Natural killer cell (primary cell): ENCODE measurements at regions not wholly inside any gene's neighbourhood (a gene's known extent, or its start where the extent isn't known, plus 50 kb on each side); places are given as distances from the start of the nearest gene placed in this dataset.

ENCODE experiments used
- ATAC-seq, 3 donors: fragments of 150-1000 bp in 2 of 3; fragments of 200-7000 bp in 1 of 3; cut with Tn5 transposase; 1 replicate in 1 of 3; 2 replicates in 2 of 3; pipeline ENCODE4 v1.10.0; 2021; ENCODE audit warnings: mild to moderate bottlenecking in 2 of 3, moderate library complexity in 2 of 3
- DNase-seq, 2 donors: peaks; one replicate each; pipeline versions ENCODE4 v3.0.0 to v3.0.0-alpha.2; 2013 to 2021; ENCODE audit warnings: mixed read lengths in 1 of 2
- H3K27ac ChIP-seq: one replicate; pipeline ENCODE4 v1.5.1; 2013; ENCODE audit warnings: mild to moderate bottlenecking, low read length
- H3K27me3 ChIP-seq: one replicate; pipeline ENCODE4 v1.6.1; 2013; ENCODE audit warnings: low read length; ENCODE audit not compliant: control insufficient read depth, insufficient read depth
- H3K36me3 ChIP-seq: one replicate; pipeline ENCODE4 v1.6.1; 2013; ENCODE audit warnings: low read length; ENCODE audit not compliant: control insufficient read depth, insufficient read depth
- H3K4me1 ChIP-seq: one replicate; pipeline ENCODE4 v1.6.1; 2013; ENCODE audit warnings: low read length; ENCODE audit not compliant: control insufficient read depth, insufficient read depth
- H3K4me3 ChIP-seq: one replicate; pipeline ENCODE4 v1.5.1; 2013; ENCODE audit warnings: low read length
- H3K9me3 ChIP-seq: one replicate; pipeline ENCODE4 v1.6.1; 2013; ENCODE audit warnings: low read length; ENCODE audit not compliant: control insufficient read depth, insufficient read depth
- H3K27ac Mint-ChIP-seq, 2 donors: one replicate each; pipeline ENCODE4 v1.8.0; 2022; ENCODE audit warnings: mild to moderate bottlenecking in 2 of 2, mixed read lengths in 2 of 2, moderate library complexity in 1 of 2
- H3K27me3 Mint-ChIP-seq, 2 donors: one replicate each; pipeline ENCODE4 v1.8.0; 2022; ENCODE audit warnings: low read depth in 2 of 2, mixed read lengths in 2 of 2
- H3K36me3 Mint-ChIP-seq: one replicate; pipeline ENCODE4 v1.8.0; 2022; ENCODE audit warnings: mixed read lengths
- H3K4me1 Mint-ChIP-seq, 2 donors: one replicate each; pipeline ENCODE4 v1.8.0; 2022; ENCODE audit warnings: mixed read lengths in 2 of 2
- H3K4me3 Mint-ChIP-seq: one replicate; pipeline ENCODE4 v1.8.0; 2022; ENCODE audit warnings: mild to moderate bottlenecking, moderate library complexity, mixed read lengths
- H3K9me3 Mint-ChIP-seq, 2 donors: one replicate each; pipeline ENCODE4 v1.8.0; 2022; ENCODE audit warnings: mixed read lengths in 2 of 2
- WGBS: methylation state at CpG from one replicate; pipeline ENCODE4 v1.1.7; 2013; ENCODE audit warnings: missing lambda C conversion rate; ENCODE audit not compliant: insufficient coverage; 5-methylcytosine and 5-hydroxymethylcytosine counted together
- intact Hi-C: fragments of 100-400 bp; cut with micrococcal nuclease; formaldehyde crosslinking; loops from one replicate; pipeline ENCODE4 v1.14.2; 2022
- TF ChIP-seq, protein P1 (sequence below): fragments of 200-600 bp; IDR thresholded peaks from one replicate; pipeline ENCODE4 v1.8.0; 2022; ENCODE audit warnings: antibody characterized with exemption

DNA sequence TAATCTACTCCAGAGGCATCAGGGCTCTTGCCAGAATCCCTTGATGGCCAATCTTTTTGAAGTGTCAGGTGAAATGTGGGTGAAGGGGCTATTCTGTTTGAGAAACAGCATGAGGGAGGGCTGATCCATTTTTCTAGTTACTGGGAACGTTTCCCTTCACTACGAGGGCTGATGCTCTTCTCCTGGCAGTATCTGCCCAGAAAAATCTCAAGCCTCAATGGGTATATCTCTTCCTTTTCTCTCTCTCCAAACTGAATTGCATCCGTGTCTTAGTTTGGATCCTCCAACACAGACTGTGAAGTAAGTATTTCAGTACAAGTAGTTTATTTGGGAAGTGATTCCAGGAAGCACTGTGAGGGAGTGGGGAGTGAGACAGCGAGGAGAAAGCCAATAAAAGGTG lies 113.0 kb upstream of the NAV2 start:
- no peaks in the 10 kb centered on the region for H3K27me3 ChIP-seq
- H3K9me3 ChIP-seq, result no peaks in the 10 kb centered on the region
- TF ChIP-seq, protein P1, sequence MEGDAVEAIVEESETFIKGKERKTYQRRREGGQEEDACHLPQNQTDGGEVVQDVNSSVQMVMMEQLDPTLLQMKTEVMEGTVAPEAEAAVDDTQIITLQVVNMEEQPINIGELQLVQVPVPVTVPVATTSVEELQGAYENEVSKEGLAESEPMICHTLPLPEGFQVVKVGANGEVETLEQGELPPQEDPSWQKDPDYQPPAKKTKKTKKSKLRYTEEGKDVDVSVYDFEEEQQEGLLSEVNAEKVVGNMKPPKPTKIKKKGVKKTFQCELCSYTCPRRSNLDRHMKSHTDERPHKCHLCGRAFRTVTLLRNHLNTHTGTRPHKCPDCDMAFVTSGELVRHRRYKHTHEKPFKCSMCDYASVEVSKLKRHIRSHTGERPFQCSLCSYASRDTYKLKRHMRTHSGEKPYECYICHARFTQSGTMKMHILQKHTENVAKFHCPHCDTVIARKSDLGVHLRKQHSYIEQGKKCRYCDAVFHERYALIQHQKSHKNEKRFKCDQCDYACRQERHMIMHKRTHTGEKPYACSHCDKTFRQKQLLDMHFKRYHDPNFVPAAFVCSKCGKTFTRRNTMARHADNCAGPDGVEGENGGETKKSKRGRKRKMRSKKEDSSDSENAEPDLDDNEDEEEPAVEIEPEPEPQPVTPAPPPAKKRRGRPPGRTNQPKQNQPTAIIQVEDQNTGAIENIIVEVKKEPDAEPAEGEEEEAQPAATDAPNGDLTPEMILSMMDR, result no peak
- no peak overlapping the region for H3K27ac ChIP-seq
- Mint-ChIP-seq H3K4me1 (no peaks in the 10 kb centered on the region), H3K4me3 (no peak overlapping the region), H3K27ac (no peak overlapping the region), H3K36me3 (no peaks in the 10 kb centered on the region), H3K27me3 (peaks cover 18 to 19% of the 10 kb centered on the region in 2 donors), H3K9me3 (no peaks in the 10 kb centered on the region)
- no peaks in the 10 kb centered on the region for H3K36me3 ChIP-seq
- no peaks in the 10 kb centered on the region for H3K4me1 ChIP-seq
- ATAC-seq (no peak), DNase-seq (no peak)
- 81% methylated on average over 4 of the region's 4 CpGs for WGBS
- intact Hi-C loops, result no loop called here
- no peak overlapping the region for H3K4me3 ChIP-seq

DNA sequence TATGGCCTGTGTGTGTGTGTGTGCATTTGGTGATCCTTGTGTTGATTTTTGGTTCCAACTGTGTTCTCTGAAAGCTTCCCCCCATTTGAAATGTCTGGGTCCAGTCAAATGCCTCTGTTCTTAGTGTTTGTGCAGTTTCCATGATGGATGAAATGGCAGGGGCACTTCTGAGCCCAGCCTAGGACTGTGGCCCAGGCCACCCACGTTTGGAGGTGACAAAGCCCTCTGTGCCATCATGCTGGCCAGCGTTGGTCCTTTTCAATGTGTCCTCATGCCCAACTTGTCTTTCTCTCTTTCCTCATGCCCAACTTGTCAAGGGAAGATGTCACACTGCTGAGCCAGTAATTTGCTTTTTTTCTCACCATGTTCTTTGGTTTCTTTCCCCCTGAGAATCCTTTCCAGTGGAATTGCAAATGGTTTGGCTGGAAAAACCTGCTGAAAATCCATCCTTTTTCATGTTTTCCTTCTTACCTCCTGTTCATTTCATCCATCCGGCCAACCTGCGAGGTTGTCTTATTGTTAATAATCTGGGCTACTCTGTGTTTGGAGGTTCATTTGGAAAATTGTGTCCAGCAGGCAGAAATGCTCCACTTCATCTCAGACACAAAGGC lies 113.7 kb upstream of the NAV2 start:
- no peak overlapping the region for H3K4me3 Mint-ChIP-seq
- no peaks in the 10 kb centered on the region for H3K9me3 ChIP-seq
- no peak overlapping the region for H3K4me3 ChIP-seq
- no peaks in the 10 kb centered on the region for H3K4me1 ChIP-seq
- H3K27me3 ChIP-seq, result no peaks in the 10 kb centered on the region
- H3K27ac ChIP-seq, result no peak overlapping the region
- no peak for DNase-seq
- TF ChIP-seq, protein P1, result no peak
- intact Hi-C loops, result no loop called here
- H3K36me3 ChIP-seq, result no peaks in the 10 kb centered on the region
- H3K4me1 Mint-ChIP-seq, result no peaks in the 10 kb centered on the region
- H3K36me3 Mint-ChIP-seq, result no peaks in the 10 kb centered on the region
- no peak for ATAC-seq
- H3K9me3 Mint-ChIP-seq, result no peaks in the 10 kb centered on the region
- H3K27me3 Mint-ChIP-seq, result peaks cover 17 to 19% of the 10 kb centered on the region in 2 donors
- no peak overlapping the region for H3K27ac Mint-ChIP-seq
- 75% methylated on average over 2 of the region's 4 CpGs for WGBS

DNA sequence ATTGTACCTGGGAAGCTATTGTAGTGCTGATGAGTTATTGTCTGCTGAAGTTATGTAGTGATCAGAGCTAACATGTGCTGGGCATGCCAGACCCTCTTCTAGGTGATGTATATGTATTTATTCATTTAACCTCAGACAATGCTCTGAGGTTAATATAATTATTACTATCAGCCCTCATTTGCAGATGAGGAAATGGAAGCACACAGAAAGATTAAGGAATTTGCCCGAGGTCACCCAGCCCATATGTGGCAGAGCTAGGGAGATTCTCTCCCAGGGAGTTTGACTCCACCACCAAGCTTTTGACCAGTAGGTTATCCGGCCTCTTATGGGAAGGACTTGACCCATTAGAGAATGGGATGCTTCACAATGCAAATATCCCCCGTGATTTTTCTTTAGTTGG lies 114.2 kb upstream of the NAV2 start:
- no peaks in the 10 kb centered on the region for H3K4me1 Mint-ChIP-seq
- TF ChIP-seq, protein P1, result no peak
- Histone ChIP-seq H3K36me3 (no peaks in the 10 kb centered on the region), H3K27ac (no peak overlapping the region), H3K4me1 (no peaks in the 10 kb centered on the region), H3K4me3 (no peak overlapping the region), H3K27me3 (no peaks in the 10 kb centered on the region), H3K9me3 (no peaks in the 10 kb centered on the region)
- DNase-seq (no peak), ATAC-seq (no peak)
- H3K36me3 Mint-ChIP-seq, result no peaks in the 10 kb centered on the region
- H3K9me3 Mint-ChIP-seq, result no peaks in the 10 kb centered on the region
- H3K4me3 Mint-ChIP-seq, result no peak overlapping the region
- 54% methylated on average over 3 of the region's 3 CpGs for WGBS
- intact Hi-C loops, result no loop called here
- no peak overlapping the region for H3K27ac Mint-ChIP-seq
- peaks cover 14 to 18% of the 10 kb centered on the region in 2 donors for H3K27me3 Mint-ChIP-seq

DNA sequence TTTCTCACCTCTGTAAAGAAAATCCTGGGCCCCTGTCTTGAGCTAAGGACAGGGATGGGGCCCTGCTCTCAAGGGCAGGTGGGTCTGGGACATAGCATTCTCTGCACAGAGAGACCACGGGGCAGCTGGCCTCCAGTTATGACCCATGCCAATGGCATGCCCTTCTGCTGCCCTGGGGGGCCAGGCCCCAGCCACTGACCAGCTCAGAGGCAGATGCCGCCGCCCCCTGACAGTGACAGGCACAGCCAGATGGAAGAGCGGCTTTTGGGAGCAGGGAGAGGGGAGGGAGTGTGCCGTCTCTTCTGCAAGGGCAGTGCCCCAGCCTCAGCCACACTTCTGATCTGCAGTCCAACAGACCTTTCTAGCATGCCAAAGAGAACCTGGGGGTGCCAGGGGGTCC lies 114.8 kb upstream of the NAV2 start:
- Histone ChIP-seq H3K27me3 (no peaks in the 10 kb centered on the region), H3K4me3 (no peak overlapping the region), H3K36me3 (no peaks in the 10 kb centered on the region), H3K9me3 (no peaks in the 10 kb centered on the region), H3K4me1 (no peaks in the 10 kb centered on the region), H3K27ac (no peak overlapping the region)
- Mint-ChIP-seq H3K36me3 (no peaks in the 10 kb centered on the region), H3K27ac (no peak overlapping the region), H3K9me3 (no peaks in the 10 kb centered on the region), H3K4me1 (no peaks in the 10 kb centered on the region), H3K27me3 (peaks cover 12 to 15% of the 10 kb centered on the region in 2 donors), H3K4me3 (no peak overlapping the region)
- intact Hi-C loops, result no loop called here
- 84% methylated on average over 5 of the region's 5 CpGs for WGBS
- TF ChIP-seq, protein P1, result no peak
- no peak for ATAC-seq
- DNase-seq, result no peak
